ENCODE measurements at regions not wholly inside any gene's neighbourhood (a gene's known extent, or its start where the extent isn't known, plus 50 kb on each side); places are given as distances from the start of the nearest gene placed in this dataset.

- no peak overlapping the region for H3K4me3 ChIP-seq (replicated peaks in 1 of 3; ENCODE audit: low read depth in 2 of 3, low read length in 3 of 3)
- intact Hi-C loops (cut with micrococcal nuclease): no loop called here
- no peak overlapping the region for H3K27ac ChIP-seq (ENCODE audit: low read depth in 1 of 2, low read length in 2 of 2)
- no peak for TF ChIP-seq CTCF (IDR thresholded peaks at IDR 0.05)
- no peaks in the 10 kb centered on the region for H3K9me3 ChIP-seq (replicated peaks in 1 of 2; ENCODE audit: control insufficient read depth in 1 of 2, insufficient read depth in 1 of 2, low read length in 2 of 2)
- H3K36me3 ChIP-seq (replicated peaks in 1 of 2; ENCODE audit: control insufficient read depth in 1 of 2, insufficient read depth in 2 of 2, low read length in 2 of 2): no peaks in the 10 kb centered on the region
- no peaks in the 10 kb centered on the region for H3K79me2 ChIP-seq (ENCODE audit: insufficient read depth, low read length)
- H4K20me1 ChIP-seq (ENCODE audit: insufficient read depth, low read length): no peaks in the 10 kb centered on the region
- no CpG with 5 or more reads among the region's 1 CpG for WGBS (ENCODE audit: insufficient coverage)
- Mint-ChIP-seq H3K4me1 (no peaks in the 10 kb centered on the region), H3K27ac (no peak overlapping the region), H3K4me3 (no peak overlapping the region), H3K9me3 (peaks cover 0 to 2% (median 0%) of the 10 kb centered on the region in 7 donors), H3K36me3 (no peaks in the 10 kb centered on the region), H3K27me3 (ENCODE audit: low read depth in 3 of 3) (peaks cover 0 to 4% (median 3%) of the 10 kb centered on the region in 3 donors)
- DNase-seq: no peak
- H3K9ac ChIP-seq (ENCODE audit: insufficient read depth, low read length, poor library complexity, severe bottlenecking): no peak overlapping the region
- H3K4me1 ChIP-seq (ENCODE audit: control insufficient read depth in 1 of 2, insufficient read depth in 2 of 2, low read length in 2 of 2): no peaks in the 10 kb centered on the region
- no peak overlapping the region for H3K4me2 ChIP-seq (replicated peaks; ENCODE audit: extremely low read depth, low read length, poor library complexity, severe bottlenecking)
- no peak overlapping the region for H2AFZ ChIP-seq (ENCODE audit: insufficient read depth, low read depth, low read length, poor library complexity, severe bottlenecking)
- no peaks in the 10 kb centered on the region for H3K27me3 ChIP-seq (ENCODE audit: control insufficient read depth in 2 of 2, insufficient read depth in 2 of 2, low read length in 2 of 2)
Observed at GRCh38 chr1:209238356-209238755, 345.2 kb upstream of the CAMK1G start.

GRCh38 chr1:209240351-209240750 lies 343.2 kb upstream of the CAMK1G start:
- Histone ChIP-seq H3K4me1 (ENCODE audit: control insufficient read depth in 1 of 2, insufficient read depth in 2 of 2, low read length in 2 of 2) (no peaks in the 10 kb centered on the region), H3K36me3 (replicated peaks in 1 of 2; ENCODE audit: control insufficient read depth in 1 of 2, insufficient read depth in 2 of 2, low read length in 2 of 2) (no peaks in the 10 kb centered on the region), H3K4me3 (replicated peaks in 1 of 3; ENCODE audit: low read depth in 2 of 3, low read length in 3 of 3) (no peak overlapping the region), H3K4me2 (replicated peaks; ENCODE audit: extremely low read depth, low read length, poor library complexity, severe bottlenecking) (no peak overlapping the region), H3K79me2 (ENCODE audit: insufficient read depth, low read length) (no peaks in the 10 kb centered on the region), H4K20me1 (ENCODE audit: insufficient read depth, low read length) (no peaks in the 10 kb centered on the region), H3K9ac (ENCODE audit: insufficient read depth, low read length, poor library complexity, severe bottlenecking) (no peak overlapping the region), H2AFZ (ENCODE audit: insufficient read depth, low read depth, low read length, poor library complexity, severe bottlenecking) (no peak overlapping the region), H3K27ac (ENCODE audit: low read depth in 1 of 2, low read length in 2 of 2) (no peak overlapping the region), H3K27me3 (ENCODE audit: control insufficient read depth in 2 of 2, insufficient read depth in 2 of 2, low read length in 2 of 2) (no peaks in the 10 kb centered on the region), H3K9me3 (replicated peaks in 1 of 2; ENCODE audit: control insufficient read depth in 1 of 2, insufficient read depth in 1 of 2, low read length in 2 of 2) (no peaks in the 10 kb centered on the region)
- WGBS (ENCODE audit: insufficient coverage): 95% methylated on average over 2 of the region's 2 CpGs
- H3K36me3 Mint-ChIP-seq: no peaks in the 10 kb centered on the region
- no peak overlapping the region for H3K27ac Mint-ChIP-seq
- no peaks in the 10 kb centered on the region for H3K4me1 Mint-ChIP-seq
- no peak for DNase-seq
- H3K9me3 Mint-ChIP-seq: peaks cover 0 to 2% (median 0%) of the 10 kb centered on the region in 7 donors
- intact Hi-C loops (cut with micrococcal nuclease): no loop called here
- no peak overlapping the region for H3K4me3 Mint-ChIP-seq
- H3K27me3 Mint-ChIP-seq (ENCODE audit: low read depth in 3 of 3): peaks cover 0 to 8% (median 3%) of the 10 kb centered on the region in 3 donors
- no peak for TF ChIP-seq CTCF (IDR thresholded peaks at IDR 0.05)
